Globus pallidus (tissue), 1 donor: ENCODE measurements at regions not wholly inside any gene's neighbourhood (a gene's known extent, or its start where the extent isn't known, plus 50 kb on each side); places are given as distances from the start of the nearest gene placed in this dataset.
A peak's percentile ranks its signal among the peaks of the same experiment; 100 is the strongest.

Experiments used
- DNase-seq: peaks from one replicate; pipeline ENCODE4 v3.0.0-alpha.2; 2015; ENCODE audit warnings: low spot score

GRCh38 chr14:22337521-22337920 lies 251.5 kb downstream of the DAD1 start:
- no peak for DNase-seq

- DNase-seq = no peak
Observed at GRCh38 chr14:22336031-22336430, 253.0 kb downstream of the DAD1 start.

GRCh38 chr14:22334627-22335026 lies 254.4 kb downstream of the DAD1 start:
- no peak for DNase-seq

GRCh38 chr14:22334275-22334577 lies 254.8 kb downstream of the DAD1 start:
- DNase-seq = no peak

GRCh38 chr14:22333422-22334274 lies 255.4 kb downstream of the DAD1 start:
- DNase-seq = peak; percentile 66

- DNase-seq = no peak
Observed at GRCh38 chr14:22332686-22333421, 256.2 kb downstream of the DAD1 start.

- DNase-seq = no peak
Observed at GRCh38 chr14:22329371-22329770, 259.7 kb downstream of the DAD1 start.

- no peak for DNase-seq
Observed at GRCh38 chr14:22325676-22326400, 263.2 kb downstream of the DAD1 start.

- no peak for DNase-seq
Observed at GRCh38 chr14:22320362-22320750, 268.7 kb downstream of the DAD1 start.

- peak; percentile 77 for DNase-seq
Observed at GRCh38 chr14:22319526-22320361, 269.3 kb downstream of the DAD1 start.

GRCh38 chr14:22318951-22319350 lies 270.1 kb downstream of the DAD1 start:
- no peak for DNase-seq

- no peak for DNase-seq
Observed at GRCh38 chr14:22316473-22316872, 272.6 kb downstream of the DAD1 start.

- DNase-seq = no peak
Observed at GRCh38 chr14:22315336-22315735, 273.7 kb downstream of the DAD1 start.

- DNase-seq = peak; percentile 82
Observed at GRCh38 chr14:22314183-22314820, 274.7 kb downstream of the DAD1 start.

GRCh38 chr14:22313172-22313801 lies 275.7 kb downstream of the DAD1 start:
- DNase-seq = no peak

- DNase-seq = no peak
Observed at GRCh38 chr14:22311636-22312035, 277.4 kb downstream of the DAD1 start.

- DNase-seq = no peak
Observed at GRCh38 chr14:22305607-22306006, 283.4 kb downstream of the DAD1 start.

- no peak for DNase-seq
Observed at GRCh38 chr14:22304326-22304725, 284.7 kb downstream of the DAD1 start.

- no peak for DNase-seq
Observed at GRCh38 chr14:22303589-22304195, 285.3 kb downstream of the DAD1 start.

- no peak for DNase-seq
Observed at GRCh38 chr14:22300646-22301045, 288.4 kb downstream of the DAD1 start.

- no peak for DNase-seq
Observed at GRCh38 chr14:22297376-22297775, 291.6 kb downstream of the DAD1 start.
